HepG2 (cell line): ENCODE measurements at regions not wholly inside any gene's neighbourhood (a gene's known extent, or its start where the extent isn't known, plus 50 kb on each side); places are given as distances from the start of the nearest gene placed in this dataset.

Source experiments
- ATAC-seq: fragments of 200-7000 bp; cut with Tn5 transposase; 3 replicates; pipeline ENCODE4 v1.9.1; 2020; ENCODE audit warnings: mild to moderate bottlenecking, moderate library complexity
- BruUV-seq: library from RNA; stranded (reverse); fragments of 400-500 nt; replicated peaks from 2 replicates; lab custom pipeline; 2021; lab: Mats Ljungman, UMichigan
- CTCF ChIA-PET: fragments of 300-600 bp; formaldehyde crosslinking; extraction: SDS; loops from one replicate; lab custom pipeline; 2021; ENCODE audit warnings: low total read pairs, inconsistent platforms, low intra/inter-chr PET ratio; lab: Yijun Ruan, JAX
- POLR2A ChIA-PET: fragments of 350-600 bp; sonication (Branson Sonifier 250); formaldehyde crosslinking; loops from one replicate; lab custom pipeline; 2020; ENCODE audit warnings: antibody characterized with exemption, inconsistent platforms; lab: Yijun Ruan, JAX
- DNase-seq: peaks from one replicate; pipeline ENCODE4 v3.0.0-alpha.2; 2015; ENCODE audit warnings: low spot score
- FAIRE-seq: peaks from 3 replicates; lab custom pipeline; 2011; peaks lifted over from hg19 to GRCh38; lab: Jason Lieb, UNC
- H2AFZ ChIP-seq: one replicate; pipeline ENCODE4 v1.6.1; 2011; ENCODE audit warnings: low read length, inconsistent platforms
- H3K27ac ChIP-seq: fragments of 300-600 bp; 3 replicates; pipeline ENCODE4 v1.8.0; 2011; ENCODE audit warnings: mixed run types, mild to moderate bottlenecking, mixed read lengths, low read length, inconsistent platforms; ENCODE audit not compliant: insufficient read depth; ENCODE audit errors: extremely low read length
- H3K27me3 ChIP-seq, 2 experiments: fragments of 200-600 bp in 1 of 2; 2 replicates in 1 of 2; 3 replicates in 1 of 2; pipeline versions ENCODE4 v1.6.0 to v1.8.0; 2011; ENCODE audit warnings: low read length in 2 of 2, mild to moderate bottlenecking in 2 of 2, moderate library complexity in 2 of 2, inconsistent platforms in 1 of 2; ENCODE audit not compliant: insufficient read depth in 2 of 2, control insufficient read depth in 1 of 2
- H3K36me3 ChIP-seq, 2 experiments: fragments of 200-600 bp in 1 of 2; replicated peaks in 1 of 2; 2 replicates in 1 of 2; 3 replicates in 1 of 2; pipeline versions ENCODE4 v1.5.1 to v1.8.0; 2011; ENCODE audit warnings: low read length in 2 of 2, inconsistent platforms in 1 of 2; ENCODE audit not compliant: insufficient read depth in 2 of 2, control insufficient read depth in 1 of 2
- H3K4me1 ChIP-seq: 2 replicates; pipeline ENCODE4 v1.5.1; 2012; ENCODE audit warnings: low read length, inconsistent platforms; ENCODE audit not compliant: insufficient read depth
- H3K4me2 ChIP-seq: 2 replicates; pipeline ENCODE4 v1.6.0; 2011; ENCODE audit warnings: low read depth, low read length, inconsistent platforms
- H3K4me3 ChIP-seq, 3 experiments: fragments of 200-600 bp in 1 of 3; sonication (generic), shearing (Covaris generic) in 1 of 3; replicated peaks in 1 of 3; 2 replicates each; pipeline ENCODE4 v1.5.1; 2011 to 2016; ENCODE audit warnings: low read length in 3 of 3, inconsistent platforms in 2 of 3, low read depth in 2 of 3, mild to moderate bottlenecking in 2 of 3, control low read depth in 1 of 3, mixed read lengths in 1 of 3; ENCODE audit not compliant: insufficient read depth in 1 of 3
- H3K79me2 ChIP-seq: one replicate; pipeline ENCODE4 v1.6.1; 2011; ENCODE audit warnings: low read length, inconsistent platforms; ENCODE audit not compliant: insufficient read depth
- H3K9ac ChIP-seq: 2 replicates; pipeline ENCODE4 v1.6.0; 2011; ENCODE audit warnings: mild to moderate bottlenecking, low read depth, low read length, inconsistent platforms; ENCODE audit not compliant: insufficient read depth
- H3K9me3 ChIP-seq: 2 replicates; pipeline ENCODE4 v1.5.1; 2012; ENCODE audit warnings: mild to moderate bottlenecking, low read length
- H4K20me1 ChIP-seq: 2 replicates; pipeline ENCODE4 v1.6.0; 2011; ENCODE audit warnings: inconsistent platforms, mild to moderate bottlenecking, low read length, moderate library complexity; ENCODE audit not compliant: insufficient read depth
- CEBPG ChIP-seq: IDR thresholded peaks from 2 replicates; pipeline ENCODE4 v1.6.1; 2016
- CEBPZ ChIP-seq: IDR thresholded peaks from 2 replicates; pipeline ENCODE4 v1.6.1; 2012; ENCODE audit warnings: low read length, improper control_type of control experiment
- DDIT3 ChIP-seq: sonication (generic); formaldehyde crosslinking; IDR thresholded peaks from 2 replicates; pipeline ENCODE4 v1.4.0; 2020; ENCODE audit warnings: mild to moderate bottlenecking, missing genetic modification reagents
- HCFC1 ChIP-seq: fragments of 150-350 bp; IDR thresholded peaks from 2 replicates; pipeline ENCODE4 v1.6.1; 2014; ENCODE audit warnings: low read depth, low read length
- KLF12 ChIP-seq: sonication (generic); formaldehyde crosslinking; IDR thresholded peaks from 2 replicates; pipeline ENCODE4 v1.4.0; 2020; ENCODE audit warnings: missing genetic modification reagents, borderline replicate concordance
- MTA3 ChIP-seq: sonication (generic); formaldehyde crosslinking; IDR thresholded peaks from 2 replicates; pipeline ENCODE4 v1.4.0; 2020; ENCODE audit warnings: missing genetic modification reagents
- MYC ChIP-seq: sonication (generic); formaldehyde crosslinking; IDR thresholded peaks from 2 replicates; pipeline ENCODE4 v1.9.0; 2021; ENCODE audit warnings: missing genetic modification reagents, borderline replicate concordance
- PAX8 ChIP-seq: sonication (generic); formaldehyde crosslinking; IDR thresholded peaks from 2 replicates; pipeline ENCODE4 v1.8.0; 2022; ENCODE audit warnings: mild to moderate bottlenecking, missing genetic modification reagents, borderline replicate concordance
- POGK ChIP-seq: sonication (generic); formaldehyde crosslinking; conservative IDR thresholded peaks from 2 replicates; pipeline ENCODE4 v1.8.0; 2022; ENCODE audit warnings: mild to moderate bottlenecking, moderate library complexity, missing genetic modification reagents
- RXRB ChIP-seq: IDR thresholded peaks from 2 replicates; pipeline ENCODE4 v1.6.1; 2016; ENCODE audit warnings: borderline replicate concordance, missing genetic modification reagents, missing compliant biosample characterization
- SRSF1 ChIP-seq: fragments of 200-400 bp; formaldehyde crosslinking; optimal IDR thresholded peaks from 2 replicates; pipeline ENCODE3; 2017; ENCODE audit warnings: mild to moderate bottlenecking, low read depth, low read length, moderate library complexity
- ZNF451 ChIP-seq: sonication (generic); formaldehyde crosslinking; IDR thresholded peaks from 2 replicates; pipeline ENCODE4 v1.5.0; 2020; ENCODE audit warnings: mild to moderate bottlenecking, missing genetic modification reagents
- ZNF589 ChIP-seq: sonication (generic); formaldehyde crosslinking; conservative IDR thresholded peaks from 2 replicates; pipeline ENCODE4 v1.8.0; 2022; ENCODE audit warnings: mild to moderate bottlenecking, moderate library complexity, missing genetic modification reagents
- ZNF761 ChIP-seq: sonication (generic); formaldehyde crosslinking; conservative IDR thresholded peaks from 2 replicates; pipeline ENCODE4 v1.4.0; 2020; ENCODE audit warnings: mild to moderate bottlenecking, missing genetic modification reagents
- ZNF850 ChIP-seq: sonication (generic); formaldehyde crosslinking; conservative IDR thresholded peaks from 2 replicates; pipeline ENCODE4 v1.9.0; 2021; ENCODE audit warnings: mild to moderate bottlenecking, missing genetic modification reagents
- ZNF879 ChIP-seq: sonication (generic); formaldehyde crosslinking; IDR thresholded peaks from 2 replicates; pipeline ENCODE4 v1.8.1; 2023; ENCODE audit warnings: missing genetic modification reagents
- WGBS: methylation state at CpG from one replicate; pipeline ENCODE4 v1.1.6; 2017; ENCODE audit warnings: low lambda C conversion rate; 5-methylcytosine and 5-hydroxymethylcytosine counted together
- in situ Hi-C: cut with HindIII; loops from 2 replicates; pipeline ENCODE4 v1.10.0; 2017; ENCODE audit warnings: low pct_unique_long_range_greater_than_20kb; ENCODE audit not compliant: extremely low pct_ligation_motif_present
- intact Hi-C: fragments of 100-400 bp; cut with micrococcal nuclease; formaldehyde crosslinking; loops from one replicate; pipeline ENCODE4 v1.10.0; 2022; ENCODE audit not compliant: unreplicated experiment

GRCh38 chr5:29002481-29002880 lies 1964.1 kb upstream of the CDH9 start:
- no peak overlapping the region for H3K4me2 ChIP-seq
- ChIA-PET CTCF (no interaction called here), POLR2A (no interaction called here)
- intact Hi-C loops, result no loop called here
- no peaks in the 10 kb centered on the region for H3K79me2 ChIP-seq
- 40% methylated on average over 6 of the region's 6 CpGs for WGBS
- DNase-seq, result no peak
- no peaks in the 10 kb centered on the region for H3K4me1 ChIP-seq
- no peaks in the 10 kb centered on the region for H3K36me3 ChIP-seq
- FAIRE-seq, result no peak
- in situ Hi-C loops, result no loop called here
- no peaks in the 10 kb centered on the region for H3K27me3 ChIP-seq
- ATAC-seq, result no peak
- no peak overlapping the region for H3K4me3 ChIP-seq
- TF ChIP-seq ZNF761 (CRISPR knock-in tag) (no peak), CEBPZ (no peak), MYC (no peak), DDIT3 (CRISPR knock-in tag) (no peak), ZNF879 (CRISPR knock-in tag) (no peak), MTA3 (CRISPR knock-in tag) (no peak), POGK (CRISPR knock-in tag) (no peak), RXRB (CRISPR knock-in tag) (no peak), HCFC1 (no peak), KLF12 (CRISPR knock-in tag) (no peak), SRSF1 (no peak), ZNF589 (CRISPR knock-in tag) (no peak), ZNF850 (CRISPR knock-in tag) (no peak), CEBPG (CRISPR knock-in tag) (no peak), PAX8 (CRISPR knock-in tag) (no peak), ZNF451 (CRISPR knock-in tag) (no peak)
- H3K9me3 ChIP-seq, result no peaks in the 10 kb centered on the region
- H3K27ac ChIP-seq, result no peak overlapping the region
- no peak overlapping the region for H2AFZ ChIP-seq
- BruUV-seq, result no TSS peak
- H4K20me1 ChIP-seq, result no peaks in the 10 kb centered on the region
- no peak overlapping the region for H3K9ac ChIP-seq
